DMS53 (cell line): ENCODE measurements at regions not wholly inside any gene's neighbourhood (a gene's known extent, or its start where the extent isn't known, plus 50 kb on each side); places are given as distances from the start of the nearest gene placed in this dataset.

Experiments
- DNase-seq: peaks from one replicate; lab custom pipeline; 2025; lab: John Stamatoyannopoulos, UW

DNA sequence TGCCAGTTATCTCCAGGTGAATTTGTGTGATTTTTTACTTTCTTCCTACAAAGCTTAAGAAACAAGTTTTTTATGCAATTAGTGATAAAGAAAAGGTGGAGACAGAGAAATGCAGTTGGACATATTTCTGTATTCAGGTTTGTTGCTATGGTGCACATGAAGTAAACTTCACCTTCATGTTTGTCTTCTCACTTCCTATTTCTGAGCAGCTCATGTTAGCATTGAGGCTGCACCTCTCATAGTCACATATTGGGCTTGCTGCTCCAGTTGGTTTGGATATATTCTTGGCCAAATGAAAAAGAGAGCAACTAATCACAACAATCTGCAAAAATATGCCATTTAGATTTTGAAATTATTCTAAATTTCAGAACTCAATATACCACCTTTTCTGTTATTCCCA lies 475.6 kb upstream of the ZWINT start:
- peak; percentile 47 for DNase-seq

GRCh38 chr10:56831681-56832080 lies 470.6 kb upstream of the ZWINT start:
- DNase-seq = no peak

DNA sequence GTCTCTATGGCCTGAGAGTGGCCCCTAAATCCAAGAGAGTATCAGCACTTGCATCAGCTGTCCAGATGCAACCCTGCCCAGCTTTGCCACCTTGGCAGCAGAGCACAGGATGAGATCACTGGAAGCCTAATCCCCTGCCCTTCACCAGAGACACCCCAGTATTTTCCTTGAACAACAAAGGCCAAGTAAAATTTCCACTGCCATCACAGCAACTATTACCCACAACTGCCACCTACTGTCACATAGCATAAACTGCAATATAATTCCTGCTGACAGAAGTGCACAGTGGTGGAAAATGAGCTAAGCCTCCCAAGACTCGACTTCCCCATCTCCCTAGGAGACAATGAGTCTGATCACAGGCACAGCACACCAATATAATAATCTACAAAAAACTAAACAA lies 462.8 kb upstream of the ZWINT start:
- peak; percentile 51 for DNase-seq

DNA sequence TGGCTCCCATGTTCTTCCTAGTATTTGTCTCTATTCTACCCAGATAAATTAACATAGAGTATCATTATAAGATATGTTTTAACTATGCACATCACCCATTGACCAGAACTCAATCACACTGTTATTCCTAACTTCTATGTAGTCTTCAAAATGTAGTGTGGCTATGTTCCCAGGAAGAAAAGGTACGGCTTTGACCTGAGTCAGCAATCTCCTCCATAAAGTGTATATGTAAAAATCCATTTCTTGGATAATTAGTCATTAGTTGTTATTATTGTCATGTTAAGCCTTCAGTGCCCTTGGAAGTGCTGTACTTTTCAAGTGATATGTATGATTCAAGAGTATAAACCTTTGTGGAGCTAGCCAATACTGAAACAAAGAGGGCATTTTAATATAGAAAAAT lies 444.0 kb upstream of the ZWINT start:
- DNase-seq = no peak

DNA sequence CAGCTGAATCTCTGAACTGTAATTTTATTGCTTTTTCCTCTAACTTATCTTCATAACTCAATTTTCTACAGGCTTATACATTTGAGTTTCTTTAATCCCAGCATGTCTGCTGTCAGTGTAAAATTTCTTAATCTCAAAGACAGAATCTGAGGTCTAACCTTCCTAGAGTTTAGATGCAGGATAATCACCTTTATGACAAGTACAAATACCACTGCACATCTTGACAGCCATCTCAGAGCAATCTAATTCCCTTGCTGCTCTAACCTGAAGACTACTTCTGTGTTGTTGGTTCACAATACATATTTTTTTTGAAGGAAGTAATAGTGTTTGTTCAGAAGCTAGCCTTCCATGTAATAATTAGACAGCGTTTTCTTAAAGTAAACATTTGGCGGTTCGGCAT lies 424.2 kb upstream of the ZWINT start:
- DNase-seq = no peak

DNA sequence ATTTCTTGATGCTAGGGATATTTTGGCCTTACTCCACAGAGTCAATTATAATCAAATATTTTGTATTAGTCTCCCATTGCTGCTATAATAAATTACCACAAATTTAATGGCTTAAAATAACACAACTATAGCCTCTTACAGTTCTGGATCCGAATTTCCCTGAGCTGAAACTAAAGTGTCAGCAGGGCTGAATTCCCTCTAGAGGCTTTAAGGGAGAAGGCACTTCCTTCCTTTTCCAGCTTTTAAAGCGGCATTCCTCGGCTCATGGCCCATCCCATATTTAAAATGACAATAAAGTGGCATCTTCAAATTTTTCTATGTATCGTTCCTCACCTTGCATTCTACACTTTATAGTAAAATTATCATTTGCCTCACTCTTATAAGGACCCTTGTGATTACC lies 421.4 kb upstream of the ZWINT start:
- no peak for DNase-seq

GRCh38 chr10:56771343-56771742 lies 410.3 kb upstream of the ZWINT start:
- no peak for DNase-seq

- peak; percentile 19 for DNase-seq
Observed at GRCh38 chr10:56763090-56763489, 402.0 kb upstream of the ZWINT start.

GRCh38 chr10:56745490-56745889 lies 384.4 kb upstream of the ZWINT start:
- no peak for DNase-seq

DNA sequence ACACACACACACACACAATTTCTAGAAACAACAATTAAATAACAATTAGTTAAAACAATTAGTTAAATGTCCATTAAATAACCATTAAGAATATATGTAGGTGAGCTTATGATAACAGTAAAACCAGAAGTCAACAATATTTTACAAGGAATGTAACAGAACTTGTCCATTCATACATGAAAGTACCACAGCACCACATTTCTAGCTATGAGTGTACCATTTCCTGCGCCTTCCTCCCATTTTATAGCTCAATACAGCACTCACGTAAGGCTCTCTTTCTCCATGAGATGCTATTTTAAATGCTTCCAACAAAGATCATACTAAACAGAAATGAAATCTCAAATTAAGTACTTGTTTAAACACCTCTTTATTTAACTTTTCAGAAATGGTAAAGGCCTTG lies 367.3 kb upstream of the ZWINT start:
- no peak for DNase-seq

GRCh38 chr10:56722912-56723311 lies 361.9 kb upstream of the ZWINT start:
- no peak for DNase-seq

DNA sequence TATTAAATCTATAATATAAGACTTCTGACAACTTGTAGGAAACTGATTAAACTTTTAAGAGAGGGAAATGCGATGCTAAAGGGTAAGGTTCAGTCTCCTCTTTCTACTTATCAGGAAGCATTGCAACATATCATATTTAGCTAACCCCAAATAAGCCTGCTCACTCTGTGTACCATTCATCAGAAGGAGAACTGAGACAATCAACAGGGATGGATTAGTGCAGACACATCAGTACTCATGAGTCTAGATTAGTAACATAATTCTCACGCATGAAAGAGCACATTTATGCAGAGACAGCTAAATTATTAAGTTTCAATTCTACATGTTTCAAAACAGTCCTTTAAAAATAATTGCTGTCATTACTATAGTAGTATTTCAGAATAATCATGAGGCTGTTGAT lies 354.2 kb upstream of the ZWINT start:
- DNase-seq = no peak

DNA sequence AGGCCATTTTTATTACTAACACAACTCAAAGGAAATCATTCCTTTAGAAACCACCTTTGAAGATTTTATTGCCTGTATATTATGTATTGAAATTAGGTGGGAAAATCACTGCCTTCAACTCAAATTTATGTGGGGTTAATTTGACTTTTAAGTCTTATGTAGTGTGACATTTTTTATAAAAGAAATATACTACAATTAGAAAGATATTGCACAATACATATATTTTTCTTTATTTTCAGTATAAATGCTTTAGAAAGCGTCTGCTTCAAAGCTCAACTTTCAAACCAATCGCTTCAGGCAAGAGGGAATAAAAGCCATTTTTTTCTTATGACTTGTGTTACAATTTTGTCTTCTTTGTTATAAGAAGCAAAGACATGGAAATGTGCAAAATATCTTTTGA lies 337.4 kb upstream of the ZWINT start:
- no peak for DNase-seq

GRCh38 chr10:56679578-56679977 lies 318.5 kb upstream of the ZWINT start:
- no peak for DNase-seq

GRCh38 chr10:56662765-56663447 lies 301.8 kb upstream of the ZWINT start:
- no peak for DNase-seq

GRCh38 chr10:56653289-56653688 lies 292.2 kb upstream of the ZWINT start:
- DNase-seq = no peak

DNA sequence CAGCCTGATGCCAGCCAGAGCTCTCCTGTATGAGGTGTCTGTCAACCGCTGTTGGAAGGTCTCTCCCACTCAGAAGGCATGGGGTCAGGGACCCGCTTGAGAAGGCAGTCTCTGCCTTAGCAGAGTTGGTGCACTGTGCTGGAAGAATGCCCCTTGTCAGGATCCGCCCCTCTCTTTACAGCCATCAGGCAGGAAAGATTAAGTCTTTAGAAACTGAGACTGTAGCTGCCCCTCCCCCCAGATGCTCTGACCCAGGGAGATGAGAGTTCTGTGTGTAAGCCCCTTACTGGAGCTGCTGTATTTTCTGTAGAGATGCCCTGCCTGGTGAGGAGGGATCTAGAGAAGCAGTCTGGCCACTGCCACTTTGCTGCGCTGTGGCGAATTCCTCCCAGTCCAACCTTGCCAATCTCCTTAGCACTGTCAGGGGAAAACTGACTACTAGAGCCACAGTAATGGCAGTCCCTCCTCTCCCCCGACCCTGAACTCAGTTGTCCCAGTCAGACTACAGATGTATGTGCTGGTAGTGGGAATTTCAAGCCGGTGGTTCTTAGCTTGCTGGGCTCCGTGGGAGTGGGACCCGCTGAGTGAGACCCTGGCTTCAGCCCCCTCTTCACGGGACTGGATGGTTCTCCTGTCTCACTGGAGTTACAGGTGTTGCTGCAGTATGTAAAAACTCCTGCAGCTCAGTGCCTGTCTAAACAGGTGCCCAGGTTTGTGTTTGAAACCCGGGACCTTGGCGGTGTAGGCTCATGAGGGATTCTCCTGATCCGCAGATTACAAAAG lies 285.5 kb upstream of the ZWINT start:
- DNase-seq = no peak

GRCh38 chr10:56633876-56634452 lies 272.9 kb upstream of the ZWINT start:
- peak; percentile 76 for DNase-seq

- no peak for DNase-seq
Observed at GRCh38 chr10:56632537-56632936, 271.5 kb upstream of the ZWINT start.

- DNase-seq = no peak
Observed at GRCh38 chr10:56624082-56624481, 263.0 kb upstream of the ZWINT start.

- DNase-seq = peak; percentile 36
Observed at GRCh38 chr10:56623064-56623463, 262.0 kb upstream of the ZWINT start.

- peak; percentile 65 for DNase-seq
Observed at GRCh38 chr10:56622335-56622973, 261.4 kb upstream of the ZWINT start.

DNA sequence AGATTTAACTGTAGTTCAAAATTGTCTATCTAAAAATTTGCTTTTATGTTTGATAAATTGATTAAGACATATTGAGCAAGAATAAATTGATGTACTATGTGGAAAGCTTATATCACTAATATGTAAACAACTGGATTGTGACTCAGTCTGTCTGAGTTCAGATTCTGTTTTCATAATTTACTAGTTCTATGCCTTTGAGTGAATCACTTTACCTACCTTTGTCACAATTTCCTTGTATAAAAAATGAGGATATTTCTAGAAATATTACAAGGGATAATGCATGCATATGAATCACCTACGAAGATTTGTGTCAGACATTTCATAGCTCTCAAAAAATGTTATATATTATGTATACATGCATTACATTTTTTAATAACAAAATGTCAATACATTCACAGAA lies 245.1 kb upstream of the ZWINT start:
- DNase-seq = no peak
